GM13977 (cell line): ENCODE measurements at regions not wholly inside any gene's neighbourhood (a gene's known extent, or its start where the extent isn't known, plus 50 kb on each side); places are given as distances from the start of the nearest gene placed in this dataset.
"Not testable (repeated sequence)": the region's sequence is repeated elsewhere in the genome, so short reads cannot be mapped to it uniquely, and the experiment has no call there.

Source experiments
- DNase-seq: peaks from one replicate; pipeline ENCODE4 v3.0.0; 2012; ENCODE audit warnings: low spot score
- in situ Hi-C: fragments of 300-500 bp; cut with MboI; formaldehyde crosslinking; loops from one replicate; pipeline ENCODE4 v1.12.0; 2022; ENCODE audit warnings: low sequenced_read_pairs, low pct_unique_long_range_greater_than_20kb, mixed read lengths, inconsistent platforms; ENCODE audit not compliant: unreplicated experiment
- TF ChIP-seq, protein P1 (sequence below): IDR thresholded peaks from 2 replicates; pipeline ENCODE4 v1.5.1; 2012; ENCODE audit warnings: mild to moderate bottlenecking, control low read depth; ENCODE audit not compliant: insufficient read depth; ENCODE audit errors: extremely low read depth, missing control alignments

DNA sequence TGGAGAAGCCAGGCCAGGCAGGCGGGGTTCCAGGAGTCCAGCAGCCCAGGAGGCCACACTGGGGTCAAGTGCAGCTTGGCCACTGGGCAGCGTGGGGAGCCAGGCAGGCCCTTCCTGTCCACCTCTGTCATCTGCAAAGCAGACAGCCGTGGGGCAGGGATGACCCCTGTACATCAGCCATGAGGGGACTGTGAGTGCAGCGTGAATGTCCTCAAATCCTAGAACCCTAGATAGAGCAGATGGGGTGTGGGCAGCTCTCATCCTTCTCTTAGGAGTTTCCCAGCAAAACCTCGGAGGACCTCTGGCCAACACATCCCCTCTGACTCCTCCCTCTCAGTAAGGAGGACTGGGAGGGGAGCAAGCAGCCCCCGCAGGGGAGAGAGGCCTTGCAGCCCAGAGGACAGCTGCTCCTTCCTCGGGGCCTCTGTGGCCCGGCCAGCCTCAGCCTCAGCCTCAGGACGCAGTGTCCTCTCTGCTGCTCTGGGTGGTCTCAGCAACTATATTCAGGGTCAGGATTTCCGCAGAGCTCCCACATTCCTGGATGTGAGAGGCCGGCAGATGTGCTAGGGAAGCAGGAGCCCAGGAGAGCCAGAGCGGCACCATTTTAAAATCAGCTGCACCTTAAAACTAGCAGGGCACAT lies 820.5 kb downstream of the BRD1 start:
- TF ChIP-seq, protein P1, sequence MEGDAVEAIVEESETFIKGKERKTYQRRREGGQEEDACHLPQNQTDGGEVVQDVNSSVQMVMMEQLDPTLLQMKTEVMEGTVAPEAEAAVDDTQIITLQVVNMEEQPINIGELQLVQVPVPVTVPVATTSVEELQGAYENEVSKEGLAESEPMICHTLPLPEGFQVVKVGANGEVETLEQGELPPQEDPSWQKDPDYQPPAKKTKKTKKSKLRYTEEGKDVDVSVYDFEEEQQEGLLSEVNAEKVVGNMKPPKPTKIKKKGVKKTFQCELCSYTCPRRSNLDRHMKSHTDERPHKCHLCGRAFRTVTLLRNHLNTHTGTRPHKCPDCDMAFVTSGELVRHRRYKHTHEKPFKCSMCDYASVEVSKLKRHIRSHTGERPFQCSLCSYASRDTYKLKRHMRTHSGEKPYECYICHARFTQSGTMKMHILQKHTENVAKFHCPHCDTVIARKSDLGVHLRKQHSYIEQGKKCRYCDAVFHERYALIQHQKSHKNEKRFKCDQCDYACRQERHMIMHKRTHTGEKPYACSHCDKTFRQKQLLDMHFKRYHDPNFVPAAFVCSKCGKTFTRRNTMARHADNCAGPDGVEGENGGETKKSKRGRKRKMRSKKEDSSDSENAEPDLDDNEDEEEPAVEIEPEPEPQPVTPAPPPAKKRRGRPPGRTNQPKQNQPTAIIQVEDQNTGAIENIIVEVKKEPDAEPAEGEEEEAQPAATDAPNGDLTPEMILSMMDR, result no peak
- in situ Hi-C loops, result no loop called here
- no peak for DNase-seq

DNA sequence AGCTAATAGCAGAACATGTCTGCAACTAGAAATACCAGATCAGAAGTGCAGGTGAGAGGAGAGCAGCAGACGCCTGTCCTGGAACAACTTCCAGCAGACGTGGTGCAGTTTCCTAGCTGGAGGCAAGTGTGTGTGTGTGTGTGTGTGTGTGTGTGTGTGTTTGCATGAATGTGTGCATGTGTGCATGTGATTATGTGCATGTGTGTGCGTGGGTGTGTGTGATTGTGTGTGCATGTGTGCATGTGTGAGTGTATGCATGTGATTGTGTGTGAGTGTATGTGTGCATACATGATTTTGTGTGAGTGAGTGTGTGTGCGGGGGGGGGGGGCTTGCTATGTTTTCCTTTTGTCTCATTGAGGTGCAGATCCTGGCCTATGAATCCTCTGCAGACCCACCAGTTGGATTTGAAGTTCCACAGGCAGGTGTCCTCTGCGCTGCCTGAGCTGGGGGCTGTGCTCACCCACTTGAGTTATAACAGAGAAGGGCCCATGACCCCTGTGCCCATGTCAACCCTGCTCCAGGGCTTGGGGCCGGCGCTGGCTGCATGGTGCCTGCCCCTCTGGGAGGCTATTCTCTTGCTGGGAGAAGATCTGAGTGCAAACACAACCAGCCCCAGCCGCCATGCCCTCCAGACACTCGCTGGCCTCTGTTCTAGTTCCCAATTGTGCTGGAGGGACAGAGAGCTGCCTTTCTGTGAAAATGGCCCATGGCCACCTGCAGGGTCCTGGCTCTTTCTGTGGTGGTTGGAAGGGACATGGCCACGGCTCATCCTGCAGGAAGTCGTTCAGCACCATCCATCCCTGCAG lies 821.3 kb downstream of the BRD1 start:
- in situ Hi-C loops, result no loop called here
- DNase-seq, result no peak
- TF ChIP-seq, protein P1, result no peak

DNA sequence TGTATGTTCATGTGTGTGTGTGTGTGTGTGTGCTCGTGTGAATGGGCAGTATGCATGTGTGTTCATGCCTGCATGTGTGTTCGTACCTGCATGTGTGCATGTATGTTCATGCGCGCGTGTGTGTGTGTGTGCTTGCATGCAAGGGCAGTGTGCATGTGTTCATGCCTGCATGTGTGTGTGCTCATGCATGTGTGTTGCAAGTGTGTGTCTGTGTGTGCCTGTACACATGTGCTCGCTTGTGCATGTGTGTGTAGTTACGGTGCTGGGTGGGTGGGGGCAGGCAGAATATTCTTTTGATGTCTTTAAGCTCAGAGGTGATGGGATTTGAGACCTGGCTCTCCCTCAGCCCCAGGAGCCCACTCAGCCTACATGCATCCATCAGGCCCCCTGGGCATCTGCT lies 822.1 kb downstream of the BRD1 start:
- in situ Hi-C loops, result no loop called here
- TF ChIP-seq, protein P1, result no peak
- no peak for DNase-seq

DNA sequence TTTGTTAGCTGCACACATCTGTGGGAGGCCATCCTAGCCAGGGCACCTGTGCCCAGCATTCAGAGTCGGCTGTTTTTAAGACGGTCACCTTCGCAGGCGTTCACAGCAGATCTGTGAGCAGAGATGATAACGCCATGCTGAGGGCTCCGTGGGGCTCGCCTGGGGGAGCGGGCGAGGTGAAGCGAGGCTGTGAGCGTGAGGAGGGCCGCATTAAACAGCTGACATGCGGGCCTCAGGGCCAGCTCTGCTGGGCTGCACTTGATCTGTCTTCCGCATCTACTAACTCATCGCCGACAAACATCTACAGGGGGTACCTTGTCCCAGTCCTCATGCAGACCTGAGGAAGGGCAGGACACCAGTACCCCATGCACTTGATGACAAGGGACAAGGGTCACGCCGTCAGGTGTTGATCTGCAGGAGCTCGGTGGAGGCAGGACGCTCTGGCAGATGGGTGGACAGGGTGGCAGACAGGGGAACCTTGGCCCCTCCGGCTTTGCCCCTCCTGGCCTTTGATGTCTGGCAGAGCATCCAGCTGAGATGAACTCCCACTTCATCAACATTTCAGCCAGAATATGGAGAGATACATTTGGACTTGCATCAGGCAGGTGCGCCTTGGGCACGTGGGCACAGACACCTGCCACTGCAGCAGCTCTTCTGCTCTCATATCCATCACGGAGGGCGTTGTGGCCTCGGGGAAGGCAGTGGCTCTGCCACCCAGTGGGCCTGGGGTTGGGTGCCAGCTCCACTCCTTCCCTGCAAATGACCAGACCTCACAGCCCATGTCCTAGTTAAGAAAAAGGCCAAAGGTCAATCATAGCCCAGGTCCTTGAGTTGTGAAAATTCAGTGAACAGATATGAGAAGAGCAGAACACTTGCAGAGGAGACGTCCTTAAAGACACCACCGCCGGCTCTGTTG lies 822.9 kb downstream of the BRD1 start:
- in situ Hi-C loops, result no loop called here
- TF ChIP-seq, protein P1, result no peak
- no peak for DNase-seq

DNA sequence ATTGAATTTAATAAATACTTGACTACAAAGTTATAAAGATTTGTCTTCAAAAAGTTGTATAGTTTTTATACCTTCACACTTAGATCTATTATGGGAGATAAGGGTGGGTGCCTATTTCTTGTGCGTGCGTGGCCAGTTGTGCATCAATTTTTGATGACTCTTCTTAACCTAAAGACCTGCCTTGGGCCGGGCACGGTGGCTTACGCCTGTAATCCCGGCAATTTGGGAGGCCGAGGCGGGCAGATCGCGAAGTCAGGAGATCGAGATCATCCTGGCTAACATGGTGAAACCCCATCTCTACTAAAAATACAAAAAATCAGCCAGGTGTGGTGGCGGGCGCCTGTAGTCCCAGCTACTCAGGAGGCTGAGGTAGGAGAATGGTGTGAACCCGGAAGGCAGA lies 830.1 kb downstream of the BRD1 start:
- in situ Hi-C loops, DNase-seq: not testable (repeated sequence)

DNA sequence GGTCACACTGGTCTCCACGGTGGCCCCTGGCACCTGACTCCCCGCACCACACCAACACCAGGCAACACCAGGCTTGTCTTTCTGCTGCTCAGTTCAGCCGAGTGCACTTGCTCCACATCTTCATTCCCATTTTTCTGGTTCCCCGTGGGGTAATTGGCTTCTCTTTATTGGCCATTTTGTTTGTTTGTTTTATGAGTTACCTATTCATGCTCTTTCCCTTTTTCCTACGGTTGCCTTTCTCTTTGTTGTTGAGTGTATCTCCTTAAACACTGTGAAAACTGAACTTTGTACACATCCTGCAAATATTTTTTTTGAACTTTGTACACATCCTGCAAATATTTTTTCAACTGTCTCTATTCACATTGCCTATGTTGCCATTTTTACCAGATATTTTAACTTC lies 834.0 kb downstream of the BRD1 start:
- in situ Hi-C loops, result no loop called here
- no peak for DNase-seq
- TF ChIP-seq, protein P1, result no peak
